ENCODE measurements at regions not wholly inside any gene's neighbourhood (a gene's known extent, or its start where the extent isn't known, plus 50 kb on each side); places are given as distances from the start of the nearest gene placed in this dataset.
"Not testable (repeated sequence)": the region's sequence is repeated elsewhere in the genome, so short reads cannot be mapped to it uniquely, and the experiment has no call there.

DNA sequence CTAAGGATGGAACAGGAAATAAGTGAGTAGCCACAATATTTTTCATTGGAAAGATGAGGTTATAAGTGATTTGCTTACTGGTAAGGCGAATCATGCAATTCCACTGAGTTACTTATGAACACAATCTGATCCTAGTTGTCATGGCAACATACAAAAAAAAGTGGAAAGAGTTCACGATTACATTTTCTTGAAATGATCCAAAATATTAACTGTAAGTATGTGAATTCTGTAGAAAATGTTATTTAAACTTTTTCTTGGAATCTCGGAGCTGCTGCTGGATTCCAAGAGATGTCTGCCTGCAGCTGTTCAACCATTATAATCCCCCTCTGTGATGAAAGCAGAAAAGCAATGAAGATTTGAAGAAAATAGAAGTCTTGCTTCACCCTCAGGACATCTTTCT, 120.5 kb downstream of the KBTBD8 start:
- Histone ChIP-seq H3K4me1 (ENCODE audit: control insufficient read depth in 2 of 2, insufficient read depth in 2 of 2, low read length in 2 of 2) (no peaks in the 10 kb centered on the region), H3K27ac (ENCODE audit: low read depth in 1 of 2, low read length in 1 of 2) (no peak overlapping the region), H3K27me3 (ENCODE audit: control insufficient read depth in 2 of 2, insufficient read depth in 1 of 2, low read length in 1 of 2) (no peaks in the 10 kb centered on the region), H3K9me3 (ENCODE audit: control insufficient read depth in 2 of 2, insufficient read depth in 1 of 2, low read length in 1 of 2) (no peaks in the 10 kb centered on the region), H3K36me3 (ENCODE audit: control insufficient read depth in 2 of 2, insufficient read depth in 2 of 2, low read length in 1 of 2) (no peaks in the 10 kb centered on the region), H3K4me3 (ENCODE audit: low read length in 2 of 2) (no peak overlapping the region)
- no peak for DNase-seq (ENCODE audit: low read depth in 6 of 9, low spot score in 9 of 9)
- 90% methylated on average over 3 of the region's 3 CpGs for WGBS

DNA sequence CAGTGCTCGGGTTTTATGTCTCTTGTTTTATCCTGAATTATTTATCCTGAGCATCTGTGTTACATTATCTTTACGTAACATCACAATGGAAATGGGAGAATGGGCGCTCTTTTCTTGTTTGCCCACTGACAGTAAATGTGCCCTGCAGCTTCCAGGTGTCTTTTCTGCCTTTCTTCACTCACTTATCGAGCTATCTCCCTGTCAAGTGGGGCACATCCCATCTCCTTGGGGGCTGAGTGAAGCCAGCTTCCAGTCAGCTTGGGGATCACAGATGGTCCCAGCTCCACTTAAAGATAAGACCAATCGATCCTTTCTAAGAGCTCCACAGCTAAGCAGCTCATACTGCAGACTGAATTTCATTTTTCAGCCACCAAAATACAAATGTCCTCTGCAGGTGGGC, 125.8 kb downstream of the KBTBD8 start:
- H3K27ac ChIP-seq (ENCODE audit: low read depth in 1 of 2, low read length in 1 of 2) = no peak overlapping the region
- H3K27me3 ChIP-seq (ENCODE audit: control insufficient read depth in 2 of 2, insufficient read depth in 1 of 2, low read length in 1 of 2) = no peaks in the 10 kb centered on the region
- H3K9me3 ChIP-seq (ENCODE audit: control insufficient read depth in 2 of 2, insufficient read depth in 1 of 2, low read length in 1 of 2) = no peaks in the 10 kb centered on the region
- H3K36me3 ChIP-seq (ENCODE audit: control insufficient read depth in 2 of 2, insufficient read depth in 2 of 2, low read length in 1 of 2) = no peaks in the 10 kb centered on the region
- DNase-seq (ENCODE audit: low read depth in 6 of 9, low spot score in 9 of 9) = no peak
- no peaks in the 10 kb centered on the region for H3K4me1 ChIP-seq (ENCODE audit: control insufficient read depth in 2 of 2, insufficient read depth in 2 of 2, low read length in 2 of 2)
- 89% methylated on average over 5 of the region's 5 CpGs for WGBS
- no peak overlapping the region for H3K4me3 ChIP-seq (ENCODE audit: low read length in 2 of 2)

DNA sequence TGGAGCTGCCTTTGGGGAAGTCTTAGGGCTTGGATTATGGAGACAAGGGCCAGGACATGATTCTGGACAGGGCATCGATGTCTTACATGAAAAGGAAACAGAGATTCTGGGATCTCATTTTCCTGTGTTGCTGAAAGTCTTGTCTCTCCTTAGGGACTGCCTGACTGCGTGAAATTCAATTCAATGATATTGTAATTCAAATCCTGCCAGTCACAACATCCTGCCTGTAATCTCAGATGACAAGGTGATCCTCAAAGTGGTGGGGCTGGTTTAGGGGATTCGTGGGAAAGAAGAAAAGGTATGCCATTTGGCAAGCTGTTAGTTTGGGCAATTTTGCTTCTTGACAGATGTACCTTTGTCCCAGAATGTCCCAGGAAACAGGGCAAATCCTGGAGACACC, 129.1 kb downstream of the KBTBD8 start:
- H3K9me3 ChIP-seq (ENCODE audit: control insufficient read depth in 2 of 2, insufficient read depth in 1 of 2, low read length in 1 of 2) = no peaks in the 10 kb centered on the region
- H3K27ac ChIP-seq (ENCODE audit: low read depth in 1 of 2, low read length in 1 of 2) = no peak overlapping the region
- no peaks in the 10 kb centered on the region for H3K36me3 ChIP-seq (ENCODE audit: control insufficient read depth in 2 of 2, insufficient read depth in 2 of 2, low read length in 1 of 2)
- DNase-seq (ENCODE audit: low read depth in 6 of 9, low spot score in 9 of 9) = no peak
- H3K4me1 ChIP-seq (ENCODE audit: control insufficient read depth in 2 of 2, insufficient read depth in 2 of 2, low read length in 2 of 2) = no peaks in the 10 kb centered on the region
- H3K27me3 ChIP-seq (ENCODE audit: control insufficient read depth in 2 of 2, insufficient read depth in 1 of 2, low read length in 1 of 2) = no peaks in the 10 kb centered on the region
- no peak overlapping the region for H3K4me3 ChIP-seq (ENCODE audit: low read length in 2 of 2)
- WGBS = 61% methylated on average over 3 of the region's 3 CpGs

DNA sequence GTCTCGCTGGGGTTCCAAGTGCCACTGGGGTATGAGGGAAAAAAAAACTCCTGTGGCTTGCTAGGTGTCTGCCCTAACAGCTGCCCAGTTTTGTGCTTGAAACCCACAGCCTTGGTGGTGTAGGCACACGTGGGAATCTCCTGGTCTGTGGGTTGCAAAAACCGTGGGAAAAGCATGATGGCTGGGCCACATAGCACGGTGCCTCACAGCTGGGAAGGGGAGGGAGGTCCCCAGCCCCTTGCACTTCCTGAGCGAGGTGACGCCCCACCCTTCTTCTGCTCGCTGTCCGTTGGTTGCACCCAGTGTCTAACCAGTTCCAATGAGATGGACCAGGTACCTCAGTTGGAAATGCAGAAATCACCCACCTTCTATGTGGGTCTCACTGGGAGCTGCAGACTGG, 144.3 kb downstream of the KBTBD8 start:
- H3K36me3 ChIP-seq (ENCODE audit: control insufficient read depth in 2 of 2, insufficient read depth in 2 of 2, low read length in 1 of 2) = no peaks in the 10 kb centered on the region
- no peaks in the 10 kb centered on the region for H3K9me3 ChIP-seq (ENCODE audit: control insufficient read depth in 2 of 2, insufficient read depth in 1 of 2, low read length in 1 of 2)
- WGBS = 86% methylated on average over 8 of the region's 8 CpGs
- H3K4me3 ChIP-seq (ENCODE audit: low read length in 2 of 2) = no peak overlapping the region
- no peak overlapping the region for H3K27ac ChIP-seq (ENCODE audit: low read depth in 1 of 2, low read length in 1 of 2)
- H3K4me1 ChIP-seq (ENCODE audit: control insufficient read depth in 2 of 2, insufficient read depth in 2 of 2, low read length in 2 of 2) = no peaks in the 10 kb centered on the region
- DNase-seq (ENCODE audit: low read depth in 6 of 9, low spot score in 9 of 9) = no peak
- H3K27me3 ChIP-seq (ENCODE audit: control insufficient read depth in 2 of 2, insufficient read depth in 1 of 2, low read length in 1 of 2) = no peaks in the 10 kb centered on the region

DNA sequence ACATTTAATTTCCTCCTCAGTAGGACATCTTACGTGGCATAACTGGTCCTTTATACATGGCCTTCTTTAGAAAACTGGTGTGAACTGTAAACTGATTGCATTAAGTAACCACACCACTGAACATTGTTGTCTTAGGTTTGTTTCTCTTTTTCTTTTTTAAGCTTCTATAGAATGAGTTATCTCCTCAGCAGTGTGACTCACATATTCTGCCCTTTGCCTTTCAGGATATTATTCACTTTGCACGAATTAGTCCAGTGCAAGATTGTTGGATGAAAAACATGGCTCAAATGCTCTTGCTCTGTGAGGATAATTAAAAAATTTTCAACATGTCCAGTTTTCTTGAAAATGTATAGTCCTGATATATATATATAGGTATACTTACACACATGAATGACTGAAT, 147.6 kb downstream of the KBTBD8 start:
- Histone ChIP-seq H3K36me3 (ENCODE audit: control insufficient read depth in 2 of 2, insufficient read depth in 2 of 2, low read length in 1 of 2) (no peaks in the 10 kb centered on the region), H3K4me1 (ENCODE audit: control insufficient read depth in 2 of 2, insufficient read depth in 2 of 2, low read length in 2 of 2) (no peaks in the 10 kb centered on the region), H3K27ac (ENCODE audit: low read depth in 1 of 2, low read length in 1 of 2) (no peak overlapping the region), H3K9me3 (ENCODE audit: control insufficient read depth in 2 of 2, insufficient read depth in 1 of 2, low read length in 1 of 2) (no peaks in the 10 kb centered on the region), H3K27me3 (ENCODE audit: control insufficient read depth in 2 of 2, insufficient read depth in 1 of 2, low read length in 1 of 2) (no peaks in the 10 kb centered on the region), H3K4me3 (ENCODE audit: low read length in 2 of 2) (no peak overlapping the region)
- 91% methylated on average over 2 of the region's 2 CpGs for whole genome bisulfite sequencing
- DNase-seq (ENCODE audit: low read depth in 6 of 9, low spot score in 9 of 9) = no peak

DNA sequence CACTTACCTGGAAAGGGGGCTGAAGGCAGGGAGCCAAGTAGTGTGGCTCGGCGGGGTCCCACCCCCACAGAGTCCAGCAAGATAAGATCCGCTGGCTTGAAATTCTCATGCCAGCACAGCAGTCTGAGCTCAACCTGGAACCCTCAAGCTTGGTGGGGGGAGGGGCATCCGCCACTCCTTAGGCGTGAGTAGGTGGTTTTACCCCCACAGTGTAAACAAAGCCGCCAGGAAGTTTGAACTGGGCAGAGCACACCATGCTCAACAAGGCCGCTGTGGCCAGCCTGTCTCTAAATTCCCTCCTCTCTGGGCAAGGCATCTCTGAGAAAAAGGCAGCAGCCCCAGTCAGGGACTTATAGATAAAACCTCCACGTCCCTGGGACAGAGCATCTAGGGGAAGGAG, 156.3 kb downstream of the KBTBD8 start:
- WGBS = 78% methylated on average over 8 of the region's 8 CpGs
- Histone ChIP-seq H3K27me3 (ENCODE audit: control insufficient read depth in 2 of 2, insufficient read depth in 1 of 2, low read length in 1 of 2) (no peaks in the 10 kb centered on the region), H3K4me1 (ENCODE audit: control insufficient read depth in 2 of 2, insufficient read depth in 2 of 2, low read length in 2 of 2) (no peaks in the 10 kb centered on the region), H3K4me3 (ENCODE audit: low read length in 2 of 2) (no peak overlapping the region), H3K36me3 (ENCODE audit: control insufficient read depth in 2 of 2, insufficient read depth in 2 of 2, low read length in 1 of 2) (no peaks in the 10 kb centered on the region), H3K27ac (ENCODE audit: low read depth in 1 of 2, low read length in 1 of 2) (no peak overlapping the region), H3K9me3 (ENCODE audit: control insufficient read depth in 2 of 2, insufficient read depth in 1 of 2, low read length in 1 of 2) (peaks cover 1 to 5% of the 10 kb centered on the region in 2 donors)
- DNase-seq (ENCODE audit: low read depth in 6 of 9, low spot score in 9 of 9) = no peak

DNA sequence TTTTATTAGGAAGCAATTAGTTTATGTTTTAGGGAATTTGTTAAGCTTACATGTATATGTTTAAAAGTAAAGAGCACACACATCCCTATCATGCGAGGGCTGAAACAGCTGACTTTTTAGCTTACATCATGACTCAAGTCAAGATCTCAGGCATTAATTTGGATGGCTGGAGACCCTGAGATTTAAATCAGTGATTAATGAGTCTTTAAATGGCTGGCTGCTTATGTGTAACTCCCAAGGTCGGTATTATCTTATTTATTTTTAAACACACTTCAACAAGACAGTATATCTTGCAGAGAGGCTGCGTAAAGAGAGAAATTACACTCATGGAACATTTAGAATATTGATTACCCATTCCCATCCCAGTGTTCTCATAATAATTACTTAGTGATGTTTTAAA, 169.4 kb downstream of the KBTBD8 start:
- WGBS = 85% methylated on average over 3 of the region's 3 CpGs
- no peaks in the 10 kb centered on the region for H3K4me1 ChIP-seq (ENCODE audit: control insufficient read depth in 2 of 2, insufficient read depth in 2 of 2, low read length in 2 of 2)

DNA sequence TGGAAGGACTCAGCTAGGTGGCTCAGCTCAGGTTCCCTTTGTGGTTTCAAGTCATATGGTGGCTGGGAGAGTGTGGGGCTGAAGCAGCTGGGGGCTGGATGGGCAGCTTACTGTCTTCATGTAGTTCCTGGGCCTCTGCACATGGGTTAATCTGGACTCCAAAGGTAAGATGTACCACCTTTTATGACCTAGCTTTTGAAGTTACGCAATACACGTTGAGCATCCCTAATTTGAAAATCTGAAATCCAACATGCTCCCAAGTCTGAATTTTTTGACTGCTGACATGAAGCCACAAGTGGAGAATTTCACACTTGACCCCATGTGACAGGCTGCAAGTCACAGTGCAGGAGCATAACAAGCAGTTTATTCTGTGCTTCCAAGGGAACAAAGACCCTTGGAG, 173.7 kb downstream of the KBTBD8 start:
- Histone ChIP-seq H3K4me1 (ENCODE audit: control insufficient read depth in 2 of 2, insufficient read depth in 2 of 2, low read length in 2 of 2) (no peaks in the 10 kb centered on the region), H3K36me3 (ENCODE audit: control insufficient read depth in 2 of 2, insufficient read depth in 2 of 2, low read length in 1 of 2) (no peaks in the 10 kb centered on the region), H3K27me3 (ENCODE audit: control insufficient read depth in 2 of 2, insufficient read depth in 1 of 2, low read length in 1 of 2) (no peaks in the 10 kb centered on the region), H3K27ac (ENCODE audit: low read depth in 1 of 2, low read length in 1 of 2) (no peak overlapping the region), H3K4me3 (ENCODE audit: low read length in 2 of 2) (no peak overlapping the region), H3K9me3 (ENCODE audit: control insufficient read depth in 2 of 2, insufficient read depth in 1 of 2, low read length in 1 of 2) (peaks cover 0 to 1% of the 10 kb centered on the region in 2 donors)
- DNase-seq (ENCODE audit: low read depth in 6 of 9, low spot score in 9 of 9) = no peak
- 90% methylated on average over 2 of the region's 2 CpGs for WGBS

More for the DNA sequence above, 169.4 kb downstream of the KBTBD8 start:
- no peak overlapping the region for H3K4me3 ChIP-seq (ENCODE audit: low read length in 2 of 2)
- no peak for DNase-seq (ENCODE audit: low read depth in 6 of 9, low spot score in 9 of 9)
- H3K27me3 ChIP-seq (ENCODE audit: control insufficient read depth in 2 of 2, insufficient read depth in 1 of 2, low read length in 1 of 2) = no peaks in the 10 kb centered on the region
- H3K27ac ChIP-seq (ENCODE audit: low read depth in 1 of 2, low read length in 1 of 2) = no peak overlapping the region
- H3K9me3 ChIP-seq (ENCODE audit: control insufficient read depth in 2 of 2, insufficient read depth in 1 of 2, low read length in 1 of 2) = no peaks in the 10 kb centered on the region
- H3K36me3 ChIP-seq (ENCODE audit: control insufficient read depth in 2 of 2, insufficient read depth in 2 of 2, low read length in 1 of 2) = no peaks in the 10 kb centered on the region

DNA sequence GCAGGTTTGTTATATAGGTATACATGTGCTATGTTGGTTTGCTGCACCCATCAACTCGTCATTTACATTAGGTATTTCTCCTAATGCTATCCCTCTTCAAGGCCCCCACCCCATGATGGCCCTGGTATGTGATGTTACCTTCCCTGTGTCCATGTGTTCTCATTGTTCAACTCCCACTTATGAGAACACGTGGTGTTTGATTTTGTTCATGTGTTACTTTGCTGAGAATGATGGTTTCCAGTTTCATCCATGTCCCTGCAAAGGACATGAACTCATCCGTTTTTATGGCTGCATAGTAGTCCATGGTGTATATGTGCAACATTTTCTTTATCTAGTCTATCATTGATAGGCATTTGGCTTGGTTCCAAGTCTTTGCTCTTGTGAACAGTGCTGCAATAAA, 175.0 kb downstream of the KBTBD8 start:
- not testable (repeated sequence) for H3K4me1 ChIP-seq (ENCODE audit: control insufficient read depth in 2 of 2, insufficient read depth in 2 of 2, low read length in 2 of 2); H3K4me3 ChIP-seq (ENCODE audit: low read length in 2 of 2); H3K27me3 ChIP-seq (ENCODE audit: control insufficient read depth in 2 of 2, insufficient read depth in 1 of 2, low read length in 1 of 2); H3K36me3 ChIP-seq (ENCODE audit: control insufficient read depth in 2 of 2, insufficient read depth in 2 of 2, low read length in 1 of 2); DNase-seq (ENCODE audit: low read depth in 6 of 9, low spot score in 9 of 9); H3K9me3 ChIP-seq (ENCODE audit: control insufficient read depth in 2 of 2, insufficient read depth in 1 of 2, low read length in 1 of 2); H3K27ac ChIP-seq (ENCODE audit: low read depth in 1 of 2, low read length in 1 of 2)
- WGBS = 88% methylated on average over 3 of the region's 3 CpGs

DNA sequence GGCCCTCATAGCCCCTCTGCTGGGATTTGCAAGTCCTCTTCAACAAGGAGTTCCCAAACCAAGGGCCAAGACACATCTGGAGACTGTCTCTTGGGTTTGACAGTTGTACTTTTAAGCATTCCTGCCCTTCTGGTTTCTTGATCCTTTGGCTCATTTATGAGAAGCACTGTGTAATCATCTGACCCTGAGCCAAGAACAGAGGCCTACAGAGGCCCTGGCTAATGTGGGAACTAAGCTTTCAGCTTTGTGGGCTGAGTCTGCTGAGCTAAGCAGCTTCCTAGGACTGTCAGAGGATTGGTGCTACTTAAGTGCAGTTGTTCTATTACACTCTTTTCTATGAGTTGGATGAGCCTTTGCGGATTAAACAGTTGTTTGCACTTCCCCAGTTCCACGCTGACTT, 178.3 kb downstream of the KBTBD8 start:
- no peaks in the 10 kb centered on the region for H3K36me3 ChIP-seq (ENCODE audit: control insufficient read depth in 2 of 2, insufficient read depth in 2 of 2, low read length in 1 of 2)
- no peaks in the 10 kb centered on the region for H3K4me1 ChIP-seq (ENCODE audit: control insufficient read depth in 2 of 2, insufficient read depth in 2 of 2, low read length in 2 of 2)
- H3K27ac ChIP-seq (ENCODE audit: low read depth in 1 of 2, low read length in 1 of 2) = no peak overlapping the region
- no peak for DNase-seq (ENCODE audit: low read depth in 6 of 9, low spot score in 9 of 9)
- H3K27me3 ChIP-seq (ENCODE audit: control insufficient read depth in 2 of 2, insufficient read depth in 1 of 2, low read length in 1 of 2) = no peaks in the 10 kb centered on the region
- 89% methylated on average over 2 of the region's 2 CpGs for WGBS
- H3K4me3 ChIP-seq (ENCODE audit: low read length in 2 of 2) = no peak overlapping the region
- peaks cover 0 to 1% of the 10 kb centered on the region in 2 donors for H3K9me3 ChIP-seq (ENCODE audit: control insufficient read depth in 2 of 2, insufficient read depth in 1 of 2, low read length in 1 of 2)
